IMR-90 (cell line): ENCODE measurements at regions not wholly inside any gene's neighbourhood (a gene's known extent, or its start where the extent isn't known, plus 50 kb on each side); places are given as distances from the start of the nearest gene placed in this dataset.

Experiments
- ATAC-seq: fragments of 200-7000 bp; cut with Tn5 transposase; 2 replicates; pipeline ENCODE4 v1.9.1; 2020; ENCODE audit warnings: low read depth, mild to moderate bottlenecking, moderate library complexity
- BruUV-seq: library from RNA; stranded (reverse); fragments of 400-500 nt; replicated peaks from 2 replicates; lab custom pipeline; 2021; lab: Mats Ljungman, UMichigan
- CTCF ChIA-PET: fragments of 300-600 bp; formaldehyde crosslinking; extraction: SDS; loops from one replicate; lab custom pipeline; 2021; ENCODE audit warnings: antibody characterized with exemption; lab: Yijun Ruan, JAX
- POLR2A ChIA-PET: fragments of 300-600 bp; sonication (Branson Sonifier 250); formaldehyde crosslinking; loops from one replicate; lab custom pipeline; 2022; ENCODE audit warnings: antibody characterized with exemption; ENCODE audit not compliant: unreplicated experiment; lab: Charles Lee
- DNase-seq: peaks from one replicate; pipeline ENCODE4 v3.0.0; 2013
- H2AFZ ChIP-seq: replicated peaks from 2 replicates; pipeline ENCODE3; 2013; ENCODE audit warnings: low read length, mild to moderate bottlenecking; ENCODE audit not compliant: poor library complexity
- H2AK5ac ChIP-seq: 2 replicates; pipeline ENCODE4 v1.6.1; 2013; ENCODE audit warnings: low read depth, low read length, inconsistent platforms
- H2AK9ac ChIP-seq: replicated peaks from 2 replicates; pipeline ENCODE3; 2013; ENCODE audit warnings: mild to moderate bottlenecking, low read depth, low read length, moderate library complexity; ENCODE audit not compliant: poor library complexity
- H2BK120ac ChIP-seq: 2 replicates; pipeline ENCODE4 v1.6.1; 2013; ENCODE audit warnings: low read depth, low read length, inconsistent platforms
- H2BK15ac ChIP-seq: 3 replicates; pipeline ENCODE4 v1.6.1; 2013; ENCODE audit warnings: low read depth, low read length, inconsistent platforms
- H2BK20ac ChIP-seq: 2 replicates; pipeline ENCODE4 v1.6.1; 2013; ENCODE audit warnings: low read depth, mild to moderate bottlenecking, inconsistent platforms, low read length, moderate library complexity
- H2BK5ac ChIP-seq: 2 replicates; pipeline ENCODE4 v1.6.1; 2013; ENCODE audit warnings: mild to moderate bottlenecking, low read depth, low read length, inconsistent platforms; ENCODE audit not compliant: poor library complexity, severe bottlenecking
- H3K14ac ChIP-seq: replicated peaks from 2 replicates; pipeline ENCODE4 v1.6.1; 2013; ENCODE audit warnings: low read depth, low read length, inconsistent platforms
- H3K18ac ChIP-seq: 2 replicates; pipeline ENCODE4 v1.6.1; 2013; ENCODE audit warnings: low read depth, low read length, control low read depth
- H3K23ac ChIP-seq: 2 replicates; pipeline ENCODE4 v1.6.1; 2013; ENCODE audit warnings: low read depth, low read length, inconsistent platforms
- H3K27ac ChIP-seq: 2 replicates; pipeline ENCODE4 v1.5.1; 2013; ENCODE audit warnings: mild to moderate bottlenecking, control low read depth, low read length; ENCODE audit not compliant: insufficient read depth
- H3K27me3 ChIP-seq: 2 replicates; pipeline ENCODE4 v1.6.1; 2013; ENCODE audit warnings: low read length; ENCODE audit not compliant: control insufficient read depth, insufficient read depth
- H3K36me3 ChIP-seq: 2 replicates; pipeline ENCODE4 v1.6.1; 2013; ENCODE audit warnings: low read length, mixed read lengths; ENCODE audit not compliant: control insufficient read depth, insufficient read depth
- H3K4ac ChIP-seq: 2 replicates; pipeline ENCODE4 v1.6.1; 2013; ENCODE audit warnings: low read depth, low read length, inconsistent platforms
- H3K4me1 ChIP-seq: 2 replicates; pipeline ENCODE4 v1.6.1; 2013; ENCODE audit warnings: low read length, mixed read lengths; ENCODE audit not compliant: control insufficient read depth, insufficient read depth
- H3K4me2 ChIP-seq: 2 replicates; pipeline ENCODE4 v1.6.1; 2013; ENCODE audit warnings: low read depth, mild to moderate bottlenecking, control low read depth, low read length, moderate library complexity
- H3K4me3 ChIP-seq: 2 replicates; pipeline ENCODE4 v1.5.1; 2013; ENCODE audit warnings: low read depth, mild to moderate bottlenecking, control low read depth, low read length, moderate library complexity; ENCODE audit not compliant: insufficient read depth
- H3K56ac ChIP-seq: 2 replicates; pipeline ENCODE4 v1.6.1; 2013; ENCODE audit warnings: low read length, inconsistent platforms; ENCODE audit not compliant: insufficient read depth; ENCODE audit errors: extremely low read depth
- H3K79me1 ChIP-seq, 2 experiments: 2 replicates each; pipeline ENCODE4 v1.6.1; 2013; ENCODE audit warnings: low read length in 2 of 2, inconsistent platforms in 1 of 2, low read depth in 1 of 2
- H3K9ac ChIP-seq: 2 replicates; pipeline ENCODE4 v1.6.1; 2013; ENCODE audit warnings: low read depth, low read length, control low read depth
- H3K9me1 ChIP-seq: 2 replicates; pipeline ENCODE4 v1.6.1; 2013; ENCODE audit warnings: low read length, inconsistent platforms; ENCODE audit not compliant: insufficient read depth
- H3K9me3 ChIP-seq: 2 replicates; pipeline ENCODE4 v1.6.1; 2013; ENCODE audit warnings: low read length; ENCODE audit not compliant: control insufficient read depth, insufficient read depth
- H4K20me1 ChIP-seq: 2 replicates; pipeline ENCODE4 v1.6.1; 2013; ENCODE audit warnings: low read length, inconsistent platforms; ENCODE audit not compliant: insufficient read depth
- H4K5ac ChIP-seq: 2 replicates; pipeline ENCODE4 v1.6.1; 2013; ENCODE audit warnings: mild to moderate bottlenecking, low read depth, low read length, control low read depth
- H4K8ac ChIP-seq, 2 experiments: 2 replicates each; pipeline ENCODE4 v1.6.1; 2013; ENCODE audit warnings: low read depth in 2 of 2, low read length in 2 of 2, control low read depth in 1 of 2, inconsistent platforms in 1 of 2
- H4K91ac ChIP-seq: 2 replicates; pipeline ENCODE4 v1.6.1; 2013; ENCODE audit warnings: low read depth, low read length, inconsistent platforms; ENCODE audit not compliant: insufficient read depth
- BHLHE40 ChIP-seq: fragments of 150-350 bp; IDR thresholded peaks from 2 replicates; pipeline ENCODE4 v1.6.1; 2016; ENCODE audit warnings: mild to moderate bottlenecking, low read depth, low read length
- CEBPB ChIP-seq: IDR thresholded peaks from 2 replicates; pipeline ENCODE4 v1.6.1; 2012; ENCODE audit warnings: low read depth, low read length, improper control_type of control experiment
- FOS ChIP-seq: fragments of 150-350 bp; IDR thresholded peaks from 2 replicates; pipeline ENCODE4 v1.6.1; 2016; ENCODE audit warnings: low read depth, low read length
- MAFK ChIP-seq: IDR thresholded peaks from 2 replicates; pipeline ENCODE4 v1.6.1; 2012; ENCODE audit warnings: low read depth, low read length, improper control_type of control experiment
- MAZ ChIP-seq: IDR thresholded peaks from 2 replicates; pipeline ENCODE4 v1.6.1; 2012; ENCODE audit warnings: low read depth, mild to moderate bottlenecking, low read length, improper control_type of control experiment, moderate library complexity, borderline replicate concordance
- MXI1 ChIP-seq: IDR thresholded peaks from 2 replicates; pipeline ENCODE4 v1.6.1; 2012; ENCODE audit warnings: low read depth, mild to moderate bottlenecking, low read length, moderate library complexity, borderline replicate concordance
- NFE2L2 ChIP-seq: fragments of 150-350 bp; IDR thresholded peaks from 2 replicates; pipeline ENCODE4 v1.6.1; 2016; ENCODE audit warnings: low read depth, mild to moderate bottlenecking, low read length
- POLR2A ChIP-seq: IDR thresholded peaks from 2 replicates; pipeline ENCODE4 v1.6.1; 2012; ENCODE audit warnings: mild to moderate bottlenecking, low read depth, low read length
- RAD21 ChIP-seq: IDR thresholded peaks from 2 replicates; pipeline ENCODE4 v1.6.1; 2012; ENCODE audit warnings: low read length, improper control_type of control experiment
- RCOR1 ChIP-seq: IDR thresholded peaks from 2 replicates; pipeline ENCODE4 v1.6.1; 2012; ENCODE audit warnings: mild to moderate bottlenecking, low read length, improper control_type of control experiment; ENCODE audit not compliant: insufficient replicate concordance
- RFX5 ChIP-seq: IDR thresholded peaks from 2 replicates; pipeline ENCODE4 v1.8.0; 2012; ENCODE audit warnings: low read depth, mild to moderate bottlenecking, low read length, moderate library complexity
- SMC3 ChIP-seq: fragments of 150-350 bp; IDR thresholded peaks from 2 replicates; pipeline ENCODE4 v1.6.1; 2016; ENCODE audit warnings: low read depth, mild to moderate bottlenecking, antibody characterized with exemption, low read length, moderate library complexity
- WGBS, 2 experiments: methylation state at CpG; one replicate each; pipeline versions ENCODE4 v1.1.5 to v1.1.7; 2013; ENCODE audit warnings: missing lambda C conversion rate in 2 of 2; ENCODE audit not compliant: insufficient read length in 1 of 2; ENCODE audit errors: extremely low coverage in 2 of 2; 5-methylcytosine and 5-hydroxymethylcytosine counted together
- dilution Hi-C: fragments of 300-500 bp; cut with HindIII; formaldehyde crosslinking; loops from one replicate; pipeline ENCODE4 v1.14.3; 2018; ENCODE audit warnings: low sequenced_read_pairs; ENCODE audit not compliant: unreplicated experiment
- in situ Hi-C: fragments of 300-500 bp; cut with MboI; formaldehyde crosslinking; loops from 3 replicates; pipeline ENCODE4 v1.14.3; 2019; ENCODE audit warnings: low sequenced_read_pairs, inconsistent platforms, mixed read lengths
- intact Hi-C: fragments of 100-400 bp; cut with micrococcal nuclease; formaldehyde crosslinking; loops from 2 replicates; pipeline ENCODE4 v1.10.0; 2022
- TF ChIP-seq, protein P1 (sequence below): fragments of 150-350 bp; IDR thresholded peaks from 2 replicates; pipeline ENCODE4 v1.6.1; 2017; ENCODE audit warnings: mild to moderate bottlenecking, antibody characterized with exemption, low read length, low read depth
- TF ChIP-seq, protein P2 (sequence below): conservative IDR thresholded peaks from 2 replicates; pipeline ENCODE4 v1.5.1; 2012; ENCODE audit warnings: mild to moderate bottlenecking, low read depth, low read length, improper control_type of control experiment

DNA sequence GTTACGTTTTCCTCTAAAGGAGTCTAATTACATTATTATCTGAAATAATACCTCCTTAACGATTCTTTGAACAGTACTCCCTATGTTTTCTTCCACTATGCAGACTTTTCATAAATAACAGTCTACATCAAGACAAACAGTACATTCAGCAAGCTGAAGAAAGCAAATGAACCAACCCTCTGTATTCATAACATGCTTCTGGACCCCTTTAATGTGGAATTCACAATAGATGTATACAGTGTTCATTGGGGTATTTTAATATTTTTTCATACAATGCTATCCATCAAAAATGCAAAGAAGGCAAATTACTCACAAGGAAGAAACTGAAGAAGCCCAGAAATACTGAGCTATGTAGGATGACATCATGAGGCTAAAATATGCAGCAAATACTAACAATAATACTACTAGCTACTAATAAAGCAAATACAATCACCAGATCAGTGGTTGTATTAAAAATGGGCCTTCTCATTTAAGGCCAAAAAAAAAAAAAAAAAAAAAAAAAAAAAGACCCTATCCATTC is 408.6 kb downstream of the MTX2 start:
- no peaks in the 10 kb centered on the region for H3K36me3 ChIP-seq
- ATAC-seq (no peak), DNase-seq (no peak)
- H3K79me1 ChIP-seq = no peaks in the 10 kb centered on the region
- TF ChIP-seq RAD21 (no peak), CEBPB (no peak), MXI1 (no peak), NFE2L2 (no peak), FOS (no peak), SMC3 (no peak), MAZ (no peak), POLR2A (no peak), RCOR1 (no peak), BHLHE40 (no peak), MAFK (no peak), RFX5 (no peak)
- TF ChIP-seq, protein P1, sequence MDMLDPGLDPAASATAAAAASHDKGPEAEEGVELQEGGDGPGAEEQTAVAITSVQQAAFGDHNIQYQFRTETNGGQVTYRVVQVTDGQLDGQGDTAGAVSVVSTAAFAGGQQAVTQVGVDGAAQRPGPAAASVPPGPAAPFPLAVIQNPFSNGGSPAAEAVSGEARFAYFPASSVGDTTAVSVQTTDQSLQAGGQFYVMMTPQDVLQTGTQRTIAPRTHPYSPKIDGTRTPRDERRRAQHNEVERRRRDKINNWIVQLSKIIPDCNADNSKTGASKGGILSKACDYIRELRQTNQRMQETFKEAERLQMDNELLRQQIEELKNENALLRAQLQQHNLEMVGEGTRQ = no peak
- TF ChIP-seq, protein P2, sequence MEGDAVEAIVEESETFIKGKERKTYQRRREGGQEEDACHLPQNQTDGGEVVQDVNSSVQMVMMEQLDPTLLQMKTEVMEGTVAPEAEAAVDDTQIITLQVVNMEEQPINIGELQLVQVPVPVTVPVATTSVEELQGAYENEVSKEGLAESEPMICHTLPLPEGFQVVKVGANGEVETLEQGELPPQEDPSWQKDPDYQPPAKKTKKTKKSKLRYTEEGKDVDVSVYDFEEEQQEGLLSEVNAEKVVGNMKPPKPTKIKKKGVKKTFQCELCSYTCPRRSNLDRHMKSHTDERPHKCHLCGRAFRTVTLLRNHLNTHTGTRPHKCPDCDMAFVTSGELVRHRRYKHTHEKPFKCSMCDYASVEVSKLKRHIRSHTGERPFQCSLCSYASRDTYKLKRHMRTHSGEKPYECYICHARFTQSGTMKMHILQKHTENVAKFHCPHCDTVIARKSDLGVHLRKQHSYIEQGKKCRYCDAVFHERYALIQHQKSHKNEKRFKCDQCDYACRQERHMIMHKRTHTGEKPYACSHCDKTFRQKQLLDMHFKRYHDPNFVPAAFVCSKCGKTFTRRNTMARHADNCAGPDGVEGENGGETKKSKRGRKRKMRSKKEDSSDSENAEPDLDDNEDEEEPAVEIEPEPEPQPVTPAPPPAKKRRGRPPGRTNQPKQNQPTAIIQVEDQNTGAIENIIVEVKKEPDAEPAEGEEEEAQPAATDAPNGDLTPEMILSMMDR = no peak
- intact Hi-C loops = no loop called here
- no peaks in the 10 kb centered on the region for H4K20me1 ChIP-seq
- H3K4me1 ChIP-seq = no peaks in the 10 kb centered on the region
- no peak overlapping the region for H4K8ac ChIP-seq
- no peaks in the 10 kb centered on the region for H3K9me3 ChIP-seq
- ChIA-PET CTCF (no interaction called here), POLR2A (no interaction called here)
- no peak overlapping the region for H3K14ac ChIP-seq
- no peak overlapping the region for H3K23ac ChIP-seq
- no peak overlapping the region for H3K4me2 ChIP-seq
- H3K9me1 ChIP-seq = no peaks in the 10 kb centered on the region
- H3K27me3 ChIP-seq = no peaks in the 10 kb centered on the region; the same call in 1 of the 2 replicates
- H3K9ac ChIP-seq = no peak overlapping the region
- no peak overlapping the region for H3K27ac ChIP-seq
- WGBS, 2 experiments = no CpG with 5 or more reads among the region's 2 CpGs
- no peak overlapping the region for H3K4me3 ChIP-seq
- no peak overlapping the region for H2AFZ ChIP-seq
- H4K91ac ChIP-seq = no peak overlapping the region
- no peak overlapping the region for H2BK120ac ChIP-seq
- no peak overlapping the region for H3K4ac ChIP-seq
- no peak overlapping the region for H4K5ac ChIP-seq
- H2AK9ac ChIP-seq = no peak overlapping the region
- dilution Hi-C loops = no loop called here
- no peak overlapping the region for H2BK15ac ChIP-seq
- BruUV-seq = no TSS peak
- no peak overlapping the region for H2BK5ac ChIP-seq
- H3K18ac ChIP-seq = no peak overlapping the region
- in situ Hi-C loops = no loop called here
- no peak overlapping the region for H2AK5ac ChIP-seq
- no peak overlapping the region for H3K56ac ChIP-seq
- H2BK20ac ChIP-seq = no peak overlapping the region
